GM13977 (cell line): ENCODE measurements at regions not wholly inside any gene's neighbourhood (a gene's known extent, or its start where the extent isn't known, plus 50 kb on each side); places are given as distances from the start of the nearest gene placed in this dataset.

ENCODE experiments used
- DNase-seq: peaks from one replicate; pipeline ENCODE4 v3.0.0; 2012; ENCODE audit warnings: low spot score
- in situ Hi-C: fragments of 300-500 bp; cut with MboI; formaldehyde crosslinking; loops from one replicate; pipeline ENCODE4 v1.12.0; 2022; ENCODE audit warnings: low sequenced_read_pairs, low pct_unique_long_range_greater_than_20kb, mixed read lengths, inconsistent platforms; ENCODE audit not compliant: unreplicated experiment
- TF ChIP-seq, protein P1 (sequence below): IDR thresholded peaks from 2 replicates; pipeline ENCODE4 v1.5.1; 2012; ENCODE audit warnings: mild to moderate bottlenecking, control low read depth; ENCODE audit not compliant: insufficient read depth; ENCODE audit errors: extremely low read depth, missing control alignments

DNA sequence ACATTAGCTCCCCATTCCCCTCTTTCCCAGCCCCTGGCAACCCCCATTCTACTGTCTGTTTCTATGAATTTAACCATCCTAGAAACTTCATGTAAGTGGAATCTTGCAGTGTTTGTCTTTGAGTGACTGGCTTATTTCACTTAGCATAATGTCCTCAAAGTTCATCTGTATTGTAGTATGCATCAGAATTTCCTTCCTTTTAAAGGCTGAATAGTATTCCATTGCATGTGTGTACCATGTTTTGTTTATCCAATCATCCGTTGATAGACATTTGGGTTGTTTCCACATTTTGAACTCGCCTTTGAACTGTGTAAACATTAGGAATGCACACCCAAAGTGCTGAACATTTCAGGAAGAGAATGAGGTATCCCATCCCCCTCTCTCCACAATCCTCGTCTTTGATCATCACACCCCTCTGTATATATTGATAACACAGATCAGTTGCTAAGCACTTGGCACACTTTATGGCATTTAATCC is 56.4 kb upstream of the PLAC1 start:
- in situ Hi-C loops, result no loop called here
- TF ChIP-seq, protein P1, sequence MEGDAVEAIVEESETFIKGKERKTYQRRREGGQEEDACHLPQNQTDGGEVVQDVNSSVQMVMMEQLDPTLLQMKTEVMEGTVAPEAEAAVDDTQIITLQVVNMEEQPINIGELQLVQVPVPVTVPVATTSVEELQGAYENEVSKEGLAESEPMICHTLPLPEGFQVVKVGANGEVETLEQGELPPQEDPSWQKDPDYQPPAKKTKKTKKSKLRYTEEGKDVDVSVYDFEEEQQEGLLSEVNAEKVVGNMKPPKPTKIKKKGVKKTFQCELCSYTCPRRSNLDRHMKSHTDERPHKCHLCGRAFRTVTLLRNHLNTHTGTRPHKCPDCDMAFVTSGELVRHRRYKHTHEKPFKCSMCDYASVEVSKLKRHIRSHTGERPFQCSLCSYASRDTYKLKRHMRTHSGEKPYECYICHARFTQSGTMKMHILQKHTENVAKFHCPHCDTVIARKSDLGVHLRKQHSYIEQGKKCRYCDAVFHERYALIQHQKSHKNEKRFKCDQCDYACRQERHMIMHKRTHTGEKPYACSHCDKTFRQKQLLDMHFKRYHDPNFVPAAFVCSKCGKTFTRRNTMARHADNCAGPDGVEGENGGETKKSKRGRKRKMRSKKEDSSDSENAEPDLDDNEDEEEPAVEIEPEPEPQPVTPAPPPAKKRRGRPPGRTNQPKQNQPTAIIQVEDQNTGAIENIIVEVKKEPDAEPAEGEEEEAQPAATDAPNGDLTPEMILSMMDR, result no peak
- DNase-seq, result no peak

GRCh38 chrX:134713618-134714107 is 55.4 kb upstream of the PLAC1 start:
- TF ChIP-seq, protein P1, result no peak
- DNase-seq, result no peak
- in situ Hi-C loops, result no loop called here

GRCh38 chrX:134712272-134712671 is 54.0 kb upstream of the PLAC1 start:
- in situ Hi-C loops, result no loop called here
- TF ChIP-seq, protein P1, result no peak
- no peak for DNase-seq

- DNase-seq, result no peak
- TF ChIP-seq, protein P1, result no peak
- in situ Hi-C loops, result no loop called here
Measured at GRCh38 chrX:134711135-134711921, 53.1 kb upstream of the PLAC1 start.
